ENCODE measurements at regions not wholly inside any gene's neighbourhood (a gene's known extent, or its start where the extent isn't known, plus 50 kb on each side); places are given as distances from the start of the nearest gene placed in this dataset.
"Not testable (repeated sequence)": the region's sequence is repeated elsewhere in the genome, so short reads cannot be mapped to it uniquely, and the experiment has no call there.

- intact Hi-C loops (cut with micrococcal nuclease): no loop called here
- ATAC-seq (no peak), DNase-seq (no peak)
- WGBS (ENCODE audit: insufficient coverage): 49% methylated on average over 2 of the region's 2 CpGs
- H3K4me3 ChIP-seq (ENCODE audit: low read length): no peak overlapping the region
- no peaks in the 10 kb centered on the region for H3K4me1 ChIP-seq (ENCODE audit: control insufficient read depth, insufficient read depth, low read length)
- no peak overlapping the region for H3K27ac Mint-ChIP-seq
- TF ChIP-seq CTCF (IDR thresholded peaks at IDR 0.05): no peak
- no peaks in the 10 kb centered on the region for H3K27me3 Mint-ChIP-seq (ENCODE audit: low read depth in 2 of 2)
- H3K4me1 Mint-ChIP-seq: no peaks in the 10 kb centered on the region
- no peak overlapping the region for H3K4me3 Mint-ChIP-seq
- no peaks in the 10 kb centered on the region for H3K36me3 ChIP-seq (ENCODE audit: control insufficient read depth, insufficient read depth, low read length)
- H3K9me3 ChIP-seq (ENCODE audit: control insufficient read depth, insufficient read depth, low read length): peaks cover 9% of the 10 kb centered on the region
- no peak overlapping the region for H3K27ac ChIP-seq (ENCODE audit: low read length)
- peaks cover 9 to 23% of the 10 kb centered on the region in 2 donors for H3K9me3 Mint-ChIP-seq
- H3K27me3 ChIP-seq (ENCODE audit: control insufficient read depth, insufficient read depth, low read length): no peaks in the 10 kb centered on the region
- no peaks in the 10 kb centered on the region for H3K36me3 Mint-ChIP-seq
Observed at GRCh38 chr6:97771372-97771771, 488.4 kb upstream of the MMS22L start.

DNA sequence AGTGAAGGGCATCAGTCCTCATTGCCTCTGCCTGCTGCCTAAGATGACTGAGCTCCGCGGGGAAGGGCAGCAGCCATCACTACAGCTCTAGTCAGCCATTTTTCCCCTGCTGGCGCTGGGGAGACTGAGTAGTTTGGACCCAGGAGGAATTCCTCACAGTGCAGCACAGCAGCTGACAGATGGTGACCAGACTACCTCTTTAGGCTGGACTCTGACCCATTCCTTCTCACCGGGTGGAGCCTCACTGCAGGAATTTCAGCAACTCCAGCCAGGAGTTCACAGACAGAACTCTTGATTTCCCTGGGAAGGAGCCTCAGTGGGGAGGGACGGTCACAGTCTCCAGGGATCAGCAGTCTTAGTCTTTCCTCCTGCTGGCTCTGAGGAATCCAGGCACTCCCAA lies 492.0 kb upstream of the MMS22L start:
- H3K27me3 ChIP-seq (ENCODE audit: control insufficient read depth, insufficient read depth, low read length): no peaks in the 10 kb centered on the region
- H3K9me3 ChIP-seq (ENCODE audit: control insufficient read depth, insufficient read depth, low read length): peaks cover 9% of the 10 kb centered on the region
- no peak overlapping the region for H3K27ac ChIP-seq (ENCODE audit: low read length)
- ATAC-seq: no peak
- DNase-seq: no peak
- H3K4me3 ChIP-seq (ENCODE audit: low read length): no peak overlapping the region
- intact Hi-C loops (cut with micrococcal nuclease): no loop called here
- H3K27ac Mint-ChIP-seq: no peak overlapping the region
- H3K4me3 Mint-ChIP-seq: no peak overlapping the region
- H3K4me1 Mint-ChIP-seq: no peaks in the 10 kb centered on the region
- H3K9me3 Mint-ChIP-seq: peaks cover 8 to 11% of the 10 kb centered on the region in 2 donors
- no peak for TF ChIP-seq CTCF (IDR thresholded peaks at IDR 0.05)
- H3K27me3 Mint-ChIP-seq (ENCODE audit: low read depth in 2 of 2): no peaks in the 10 kb centered on the region
- no peaks in the 10 kb centered on the region for H3K36me3 Mint-ChIP-seq
- H3K4me1 ChIP-seq (ENCODE audit: control insufficient read depth, insufficient read depth, low read length): no peaks in the 10 kb centered on the region
- H3K36me3 ChIP-seq (ENCODE audit: control insufficient read depth, insufficient read depth, low read length): no peaks in the 10 kb centered on the region
- WGBS (ENCODE audit: insufficient coverage): 89% methylated on average over 5 of the region's 5 CpGs

- H3K27me3 ChIP-seq (ENCODE audit: control insufficient read depth, insufficient read depth, low read length): no peaks in the 10 kb centered on the region
- 88% methylated on average over 4 of the region's 5 CpGs for WGBS (ENCODE audit: insufficient coverage)
- H3K4me1 ChIP-seq (ENCODE audit: control insufficient read depth, insufficient read depth, low read length): no peaks in the 10 kb centered on the region
- H3K36me3 ChIP-seq (ENCODE audit: control insufficient read depth, insufficient read depth, low read length): no peaks in the 10 kb centered on the region
- Mint-ChIP-seq H3K27ac (no peak overlapping the region), H3K9me3 (peaks cover 13% of the 10 kb centered on the region in 2 donors), H3K4me3 (no peak overlapping the region), H3K4me1 (no peaks in the 10 kb centered on the region), H3K27me3 (ENCODE audit: low read depth in 2 of 2) (no peaks in the 10 kb centered on the region), H3K36me3 (no peaks in the 10 kb centered on the region)
- no peak overlapping the region for H3K4me3 ChIP-seq (ENCODE audit: low read length)
- no peak overlapping the region for H3K27ac ChIP-seq (ENCODE audit: low read length)
- no peak for ATAC-seq
- no peak for DNase-seq
- no peak for TF ChIP-seq CTCF (IDR thresholded peaks at IDR 0.05)
- intact Hi-C loops (cut with micrococcal nuclease): no loop called here
- H3K9me3 ChIP-seq (ENCODE audit: control insufficient read depth, insufficient read depth, low read length): peaks cover 9% of the 10 kb centered on the region
Observed at GRCh38 chr6:97778290-97779038, 495.4 kb upstream of the MMS22L start.

GRCh38 chr6:97779039-97779766 lies 496.2 kb upstream of the MMS22L start:
- H3K27ac Mint-ChIP-seq; H3K36me3 Mint-ChIP-seq; H3K4me3 ChIP-seq (ENCODE audit: low read length); H3K4me1 Mint-ChIP-seq; H3K27me3 ChIP-seq (ENCODE audit: control insufficient read depth, insufficient read depth, low read length); H3K4me3 Mint-ChIP-seq; H3K27ac ChIP-seq (ENCODE audit: low read length); H3K9me3 ChIP-seq (ENCODE audit: control insufficient read depth, insufficient read depth, low read length); intact Hi-C loops (cut with micrococcal nuclease); H3K4me1 ChIP-seq (ENCODE audit: control insufficient read depth, insufficient read depth, low read length); ATAC-seq; DNase-seq; H3K27me3 Mint-ChIP-seq (ENCODE audit: low read depth in 2 of 2); H3K36me3 ChIP-seq (ENCODE audit: control insufficient read depth, insufficient read depth, low read length): not testable (repeated sequence)
- WGBS (ENCODE audit: insufficient coverage): 86% methylated on average over 3 of the region's 6 CpGs
- H3K9me3 Mint-ChIP-seq: peaks cover 12 to 13% of the 10 kb centered on the region in 2 donors

Measured in natural killer cell (primary cell).